Neural progenitor cell (in vitro differentiated cells): ENCODE measurements at regions not wholly inside any gene's neighbourhood (a gene's known extent, or its start where the extent isn't known, plus 50 kb on each side); places are given as distances from the start of the nearest gene placed in this dataset.

Experiments
- DNase-seq: peaks from one replicate; pipeline ENCODE4 v3.0.0-alpha.2; 2016; ENCODE audit warnings: low spot score
- H2AFZ ChIP-seq: fragments of 200-600 bp; sonication (generic); replicated peaks from 2 replicates; pipeline ENCODE4 v1.6.1; 2016; ENCODE audit warnings: antibody characterized with exemption
- H3F3A ChIP-seq: fragments of 200-600 bp; sonication (generic); 2 replicates; pipeline ENCODE4 v1.6.1; 2016; ENCODE audit warnings: antibody characterized with exemption, low read depth
- H3K27ac ChIP-seq: fragments of 200-600 bp; sonication (generic); 2 replicates; pipeline ENCODE4 v1.5.1; 2016; ENCODE audit warnings: mild to moderate bottlenecking
- H3K27me3 ChIP-seq: fragments of 200-600 bp; sonication (generic); 2 replicates; pipeline ENCODE4 v1.6.1; 2016; ENCODE audit warnings: mild to moderate bottlenecking, moderate library complexity
- H3K36me3 ChIP-seq: fragments of 200-600 bp; sonication (generic); 2 replicates; pipeline ENCODE4 v1.5.1; 2016
- H3K4me1 ChIP-seq: fragments of 200-600 bp; sonication (generic); 2 replicates; pipeline ENCODE4 v1.6.1; 2016; ENCODE audit warnings: mixed run types
- H3K4me2 ChIP-seq: fragments of 200-600 bp; sonication (generic); 2 replicates; pipeline ENCODE4 v1.6.1; 2016
- H3K4me3 ChIP-seq: fragments of 200-600 bp; sonication (generic); 2 replicates; pipeline ENCODE4 v1.5.1; 2016
- H3K79me2 ChIP-seq: fragments of 200-600 bp; sonication (generic); 2 replicates; pipeline ENCODE4 v1.6.1; 2016; ENCODE audit warnings: low read depth
- H3K9ac ChIP-seq: fragments of 200-600 bp; sonication (generic); 2 replicates; pipeline ENCODE4 v1.6.1; 2016
- H3K9me3 ChIP-seq: fragments of 200-600 bp; sonication (generic); 2 replicates; pipeline ENCODE4 v1.5.1; 2016; ENCODE audit warnings: low read depth
- H4K20me1 ChIP-seq: fragments of 200-600 bp; sonication (generic); 2 replicates; pipeline ENCODE4 v1.6.1; 2016; ENCODE audit warnings: low read depth
- H3K27ac Mint-ChIP-seq: 3 replicates; pipeline ENCODE4 v1.8.0; 2021; ENCODE audit warnings: mixed read lengths
- H3K27me3 Mint-ChIP-seq: 2 replicates; pipeline ENCODE4 v1.8.0; 2022; ENCODE audit warnings: low read depth, mild to moderate bottlenecking, inconsistent platforms, moderate library complexity, mixed read lengths; ENCODE audit not compliant: insufficient read depth
- H3K36me3 Mint-ChIP-seq: 3 replicates; pipeline ENCODE4 v1.8.0; 2021; ENCODE audit warnings: mixed read lengths
- H3K4me1 Mint-ChIP-seq: 3 replicates; pipeline ENCODE4 v1.8.0; 2021; ENCODE audit warnings: mixed read lengths
- H3K4me3 Mint-ChIP-seq: 3 replicates; pipeline ENCODE4 v1.8.0; 2021; ENCODE audit warnings: mild to moderate bottlenecking, moderate library complexity, mixed read lengths
- H3K9me3 Mint-ChIP-seq: 3 replicates; pipeline ENCODE4 v1.8.0; 2020; ENCODE audit warnings: mixed read lengths
- EZH2 ChIP-seq: fragments of 200-600 bp; sonication (generic); IDR thresholded peaks from 2 replicates; pipeline ENCODE4 v1.6.1; 2017; ENCODE audit warnings: antibody characterized with exemption, mild to moderate bottlenecking, moderate library complexity
- EZH2phosphoT487 ChIP-seq: fragments of 200-600 bp; sonication (generic); IDR thresholded peaks from 2 replicates; pipeline ENCODE4 v1.6.1; 2017; ENCODE audit warnings: antibody characterized with exemption
- TF ChIP-seq, protein P1 (sequence below): fragments of 200-600 bp; sonication (generic); IDR thresholded peaks from 2 replicates; pipeline ENCODE4 v1.5.1; 2017; ENCODE audit warnings: antibody characterized with exemption, mild to moderate bottlenecking

DNA sequence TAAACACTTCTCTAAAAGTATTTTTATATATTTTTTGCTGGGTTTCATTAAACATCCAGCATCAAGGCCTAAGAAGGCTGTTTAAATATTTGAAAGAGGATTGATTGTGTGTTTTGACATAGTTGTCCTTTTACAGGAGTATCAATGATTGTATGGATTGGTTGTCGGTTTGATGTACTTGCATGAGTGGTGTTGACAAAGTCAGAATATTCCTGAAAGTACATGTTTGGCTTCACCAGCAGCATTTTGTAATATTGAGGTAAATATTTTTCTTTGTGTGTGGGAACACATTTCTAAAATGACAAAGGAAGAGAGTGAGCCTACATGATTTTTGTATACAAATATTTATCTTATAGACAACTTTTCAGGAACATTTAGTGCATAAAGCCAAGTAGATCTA, 269.7 kb downstream of the PTBP2 start:
- Mint-ChIP-seq H3K27me3 (no peaks in the 10 kb centered on the region), H3K27ac (no peak overlapping the region), H3K9me3 (peaks cover 2% of the 10 kb centered on the region), H3K4me1 (peaks cover 18% of the 10 kb centered on the region), H3K36me3 (peaks cover 2% of the 10 kb centered on the region), H3K4me3 (no peak overlapping the region)
- H3K27ac ChIP-seq = no peak overlapping the region
- H2AFZ ChIP-seq = no peak overlapping the region
- peaks cover 4% of the 10 kb centered on the region for H3K4me1 ChIP-seq
- H3K9ac ChIP-seq = no peak overlapping the region
- no peaks in the 10 kb centered on the region for H4K20me1 ChIP-seq
- no peaks in the 10 kb centered on the region for H3K27me3 ChIP-seq
- H3K4me2 ChIP-seq = no peak overlapping the region
- no peak for DNase-seq
- H3K4me3 ChIP-seq = no peak overlapping the region
- TF ChIP-seq EZH2 = no peak
- no peak for TF ChIP-seq EZH2phosphoT487
- TF ChIP-seq, protein P1, sequence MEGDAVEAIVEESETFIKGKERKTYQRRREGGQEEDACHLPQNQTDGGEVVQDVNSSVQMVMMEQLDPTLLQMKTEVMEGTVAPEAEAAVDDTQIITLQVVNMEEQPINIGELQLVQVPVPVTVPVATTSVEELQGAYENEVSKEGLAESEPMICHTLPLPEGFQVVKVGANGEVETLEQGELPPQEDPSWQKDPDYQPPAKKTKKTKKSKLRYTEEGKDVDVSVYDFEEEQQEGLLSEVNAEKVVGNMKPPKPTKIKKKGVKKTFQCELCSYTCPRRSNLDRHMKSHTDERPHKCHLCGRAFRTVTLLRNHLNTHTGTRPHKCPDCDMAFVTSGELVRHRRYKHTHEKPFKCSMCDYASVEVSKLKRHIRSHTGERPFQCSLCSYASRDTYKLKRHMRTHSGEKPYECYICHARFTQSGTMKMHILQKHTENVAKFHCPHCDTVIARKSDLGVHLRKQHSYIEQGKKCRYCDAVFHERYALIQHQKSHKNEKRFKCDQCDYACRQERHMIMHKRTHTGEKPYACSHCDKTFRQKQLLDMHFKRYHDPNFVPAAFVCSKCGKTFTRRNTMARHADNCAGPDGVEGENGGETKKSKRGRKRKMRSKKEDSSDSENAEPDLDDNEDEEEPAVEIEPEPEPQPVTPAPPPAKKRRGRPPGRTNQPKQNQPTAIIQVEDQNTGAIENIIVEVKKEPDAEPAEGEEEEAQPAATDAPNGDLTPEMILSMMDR = no peak
- H3K79me2 ChIP-seq = no peaks in the 10 kb centered on the region
- no peaks in the 10 kb centered on the region for H3K9me3 ChIP-seq
- no peaks in the 10 kb centered on the region for H3K36me3 ChIP-seq
- H3F3A ChIP-seq = no peaks in the 10 kb centered on the region

DNA sequence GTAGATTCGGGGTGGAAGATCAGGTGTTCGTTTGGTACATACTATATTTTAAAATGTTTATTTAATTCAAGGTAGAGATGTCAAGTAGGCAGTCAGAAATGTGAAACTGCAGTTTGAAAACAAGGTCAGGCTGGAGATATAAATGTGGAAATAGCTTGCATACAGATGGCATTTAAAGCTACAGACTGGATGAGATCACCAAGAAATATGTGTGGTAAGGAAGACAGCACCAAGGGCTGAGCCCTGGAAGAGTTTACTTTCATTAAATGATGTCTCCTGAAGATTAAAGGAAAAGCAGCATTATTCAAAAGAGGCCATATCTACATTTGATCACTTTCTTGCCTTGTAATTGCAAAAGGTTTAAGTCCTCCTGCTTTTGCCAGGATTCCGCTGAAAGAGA, 271.3 kb downstream of the PTBP2 start:
- Histone ChIP-seq H3K4me2 (no peak overlapping the region), H3K4me3 (no peak overlapping the region), H3F3A (no peaks in the 10 kb centered on the region), H3K27me3 (no peaks in the 10 kb centered on the region), H3K27ac (no peak overlapping the region), H3K36me3 (no peaks in the 10 kb centered on the region), H4K20me1 (no peaks in the 10 kb centered on the region), H3K4me1 (peaks cover 4% of the 10 kb centered on the region), H2AFZ (no peak overlapping the region), H3K9ac (no peak overlapping the region), H3K79me2 (no peaks in the 10 kb centered on the region), H3K9me3 (no peaks in the 10 kb centered on the region)
- Mint-ChIP-seq H3K4me1 (peaks cover 13% of the 10 kb centered on the region), H3K4me3 (no peak overlapping the region), H3K27ac (no peak overlapping the region), H3K36me3 (no peaks in the 10 kb centered on the region), H3K9me3 (peaks cover 2% of the 10 kb centered on the region), H3K27me3 (no peaks in the 10 kb centered on the region)
- TF ChIP-seq EZH2phosphoT487 (no peak), EZH2 (no peak)
- TF ChIP-seq, protein P1 = no peak
- no peak for DNase-seq

DNA sequence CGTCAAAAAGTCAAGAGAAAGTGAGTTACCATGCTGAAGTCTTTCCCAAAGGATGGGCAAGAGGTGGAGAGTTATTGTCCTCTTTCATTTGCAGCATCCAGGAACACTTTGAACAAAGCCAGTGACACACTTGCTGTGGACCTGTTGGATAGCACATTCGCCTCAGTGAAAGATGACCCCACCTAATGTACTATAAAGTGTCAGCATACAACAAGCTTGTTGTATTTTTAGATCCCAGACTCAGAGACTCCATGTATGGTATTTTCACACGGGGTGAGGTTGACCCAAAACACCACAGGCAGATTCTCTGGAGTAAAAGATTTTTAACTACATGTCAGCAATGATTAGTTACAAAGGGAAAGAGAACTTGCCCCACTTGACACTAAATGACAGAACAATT, 273.8 kb downstream of the PTBP2 start:
- no peak overlapping the region for H2AFZ ChIP-seq
- Mint-ChIP-seq H3K4me3 (no peak overlapping the region), H3K27me3 (no peaks in the 10 kb centered on the region), H3K36me3 (no peaks in the 10 kb centered on the region), H3K27ac (no peak overlapping the region), H3K4me1 (no peaks in the 10 kb centered on the region), H3K9me3 (no peaks in the 10 kb centered on the region)
- H3K27ac ChIP-seq = no peak overlapping the region
- no peak overlapping the region for H3K9ac ChIP-seq
- no peaks in the 10 kb centered on the region for H3F3A ChIP-seq
- no peaks in the 10 kb centered on the region for H4K20me1 ChIP-seq
- H3K36me3 ChIP-seq = no peaks in the 10 kb centered on the region
- H3K9me3 ChIP-seq = no peaks in the 10 kb centered on the region
- no peaks in the 10 kb centered on the region for H3K79me2 ChIP-seq
- H3K4me3 ChIP-seq = no peak overlapping the region
- TF ChIP-seq EZH2 = no peak
- TF ChIP-seq, protein P1 = no peak
- H3K4me1 ChIP-seq = no peaks in the 10 kb centered on the region
- H3K27me3 ChIP-seq = no peaks in the 10 kb centered on the region
- DNase-seq = no peak
- no peak overlapping the region for H3K4me2 ChIP-seq

DNA sequence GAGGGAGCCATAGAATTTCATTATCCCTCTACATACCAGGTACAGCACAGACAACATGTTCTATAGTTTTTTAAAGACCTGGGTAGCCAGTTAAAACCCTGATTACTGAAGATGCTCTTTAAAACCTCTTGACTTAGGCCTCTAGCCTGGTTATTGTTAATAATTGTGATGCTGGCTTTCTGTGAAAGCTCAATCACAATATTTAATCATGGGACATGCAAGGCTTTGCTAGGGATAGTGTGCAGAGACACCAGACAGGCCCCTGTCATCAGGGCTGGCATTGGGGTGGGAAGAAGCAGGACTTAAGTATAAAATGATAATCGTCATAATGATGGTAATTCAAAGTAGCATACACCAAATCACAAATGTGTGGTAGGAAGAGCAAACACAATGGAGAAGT, 274.4 kb downstream of the PTBP2 start:
- Mint-ChIP-seq H3K27me3 (no peaks in the 10 kb centered on the region), H3K4me1 (no peaks in the 10 kb centered on the region), H3K27ac (no peak overlapping the region), H3K4me3 (no peak overlapping the region), H3K9me3 (no peaks in the 10 kb centered on the region), H3K36me3 (no peaks in the 10 kb centered on the region)
- Histone ChIP-seq H3K27ac (no peak overlapping the region), H4K20me1 (no peaks in the 10 kb centered on the region), H3K36me3 (no peaks in the 10 kb centered on the region), H3K4me1 (no peaks in the 10 kb centered on the region), H3K4me3 (no peak overlapping the region), H3K9ac (no peak overlapping the region), H3K79me2 (no peaks in the 10 kb centered on the region), H3K4me2 (no peak overlapping the region), H3K9me3 (no peaks in the 10 kb centered on the region), H3F3A (no peaks in the 10 kb centered on the region), H3K27me3 (no peaks in the 10 kb centered on the region), H2AFZ (no peak overlapping the region)
- TF ChIP-seq, protein P1 = no peak
- no peak for TF ChIP-seq EZH2
- no peak for TF ChIP-seq EZH2phosphoT487
- no peak for DNase-seq
